GM19452 (cell line): ENCODE measurements at regions not wholly inside any gene's neighbourhood (a gene's known extent, or its start where the extent isn't known, plus 50 kb on each side); places are given as distances from the start of the nearest gene placed in this dataset.

Source experiments
- ATAC-seq: cut with Tn5 transposase; IDR thresholded peaks from one replicate; pipeline ENCODE4 v1.9.1; 2021; ENCODE audit not compliant: unreplicated experiment

DNA sequence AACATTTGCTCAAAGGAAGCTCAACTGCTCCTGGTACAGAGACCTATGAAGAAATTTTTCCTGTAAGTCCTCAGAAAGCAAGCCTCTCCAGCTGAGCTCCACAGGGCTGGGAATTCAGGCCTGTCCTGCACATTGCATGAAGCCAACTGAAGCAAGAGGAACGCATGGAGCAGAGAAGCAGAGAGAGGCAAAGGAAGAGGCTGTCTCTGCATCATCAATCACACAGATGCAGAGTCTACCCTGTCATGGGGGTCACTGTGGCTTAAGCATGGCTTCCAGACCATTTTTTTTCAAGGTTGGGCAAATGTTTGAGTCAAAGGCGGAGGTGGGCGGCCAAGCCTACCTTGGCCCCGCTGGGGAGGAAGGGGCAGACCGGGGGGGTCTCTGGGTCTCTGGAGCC, 110.3 kb upstream of the MSX1 start:
- ATAC-seq: no peak

DNA sequence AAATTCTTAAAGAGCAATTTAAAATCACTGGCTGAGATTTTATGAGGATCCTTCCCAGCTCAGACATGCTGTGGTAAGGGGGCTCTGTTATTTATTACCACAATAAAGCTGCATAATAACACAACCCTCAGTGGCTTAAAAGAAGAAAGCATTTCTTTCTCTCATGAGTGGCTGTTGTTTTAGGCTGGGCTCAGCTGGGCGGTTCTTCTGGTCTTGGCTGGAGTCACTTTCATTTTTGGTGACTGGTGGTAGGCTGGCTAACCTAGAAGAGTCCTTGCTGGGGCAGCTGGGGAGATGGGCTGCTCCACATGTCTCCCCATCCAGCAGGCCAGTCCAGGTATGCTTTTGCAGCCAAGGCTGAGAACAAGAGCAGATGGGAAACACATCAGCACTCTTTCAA, 113.0 kb upstream of the MSX1 start:
- no peak for ATAC-seq

DNA sequence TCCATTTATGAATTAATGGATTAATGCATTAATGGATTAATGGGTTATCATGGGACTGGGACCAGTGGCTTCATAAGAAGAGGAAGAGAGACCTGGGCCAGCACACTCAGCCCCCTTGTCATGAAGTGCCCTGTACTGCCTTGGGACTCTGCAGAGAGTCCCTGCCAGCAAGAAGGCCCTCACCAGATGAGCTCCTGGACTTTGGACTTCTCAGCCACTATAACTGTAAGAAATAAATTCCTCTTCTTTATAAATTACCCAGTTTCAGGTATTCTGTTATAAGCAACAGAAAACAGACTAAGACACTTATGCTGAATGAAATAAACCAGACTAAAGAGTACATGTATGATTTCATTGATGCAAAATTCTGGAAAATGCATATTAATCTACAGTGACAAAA, 119.4 kb upstream of the MSX1 start:
- ATAC-seq: no peak

DNA sequence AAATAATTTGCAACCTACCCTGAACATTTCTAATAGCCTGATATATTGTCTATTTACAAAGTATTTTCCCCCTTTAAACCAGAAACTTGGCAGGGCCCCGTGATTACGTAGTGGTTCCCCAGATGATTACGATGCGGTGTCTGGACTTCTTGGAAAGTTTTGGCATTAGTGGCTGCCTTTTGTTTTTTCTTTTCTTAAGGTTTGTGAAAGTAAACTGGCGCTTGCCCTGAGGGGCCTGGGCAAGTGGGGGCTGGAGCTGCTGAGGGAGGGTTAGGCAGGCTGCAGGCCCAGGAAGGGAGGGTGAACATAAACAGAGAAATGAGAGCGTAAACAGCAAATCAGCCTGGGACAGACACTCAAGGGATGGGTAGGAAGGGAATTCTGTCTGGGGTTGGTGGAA, 123.6 kb upstream of the MSX1 start:
- no peak for ATAC-seq

DNA sequence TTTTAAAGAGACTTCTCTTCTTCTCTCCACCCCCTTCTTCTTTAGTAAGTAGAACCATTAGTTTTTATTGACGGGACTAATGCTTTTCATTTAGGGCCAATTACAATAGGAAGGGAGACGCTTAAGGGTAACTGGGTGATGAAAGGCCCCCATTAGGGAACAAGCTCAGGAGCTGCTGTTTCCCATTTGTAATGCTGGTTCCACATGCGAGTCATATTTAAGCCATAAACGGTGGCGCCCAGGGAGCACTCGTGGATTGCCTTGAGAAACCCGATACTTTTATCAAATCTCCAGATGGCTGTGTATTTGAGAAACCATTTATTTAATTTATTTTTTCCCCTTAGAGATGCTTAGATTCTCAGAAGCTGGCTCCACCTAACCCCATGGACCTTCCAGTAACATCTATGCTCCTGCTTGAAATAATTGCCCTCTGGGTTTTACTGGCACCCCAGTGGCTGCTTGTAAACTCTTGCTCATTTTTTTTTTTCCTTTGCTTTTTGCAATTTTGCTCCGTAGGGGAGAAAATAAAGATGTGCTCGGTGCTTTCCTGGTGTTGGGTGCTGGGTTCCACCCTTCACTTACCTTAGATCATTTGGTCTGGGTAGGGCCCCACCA, 124.2 kb upstream of the MSX1 start:
- ATAC-seq: no peak

DNA sequence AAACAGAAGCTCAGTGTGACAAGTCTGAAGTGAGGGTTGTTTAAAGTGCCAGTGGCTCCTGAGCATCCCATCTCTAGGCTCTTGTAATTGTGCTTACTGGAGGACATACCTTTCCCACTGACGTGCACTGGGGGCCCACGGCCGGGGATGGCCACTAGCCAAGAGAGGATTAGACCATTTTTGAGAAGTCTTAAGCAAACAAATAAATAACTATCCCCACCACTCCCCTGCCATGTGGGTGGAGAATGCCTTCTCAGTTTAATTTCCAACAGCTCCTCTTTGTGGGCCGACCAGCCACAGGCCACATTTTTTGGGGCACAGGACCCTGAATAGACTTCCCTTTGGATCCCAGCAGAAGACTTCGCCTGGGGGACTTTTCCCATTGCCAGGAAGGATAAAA, 125.0 kb upstream of the MSX1 start:
- no peak for ATAC-seq

DNA sequence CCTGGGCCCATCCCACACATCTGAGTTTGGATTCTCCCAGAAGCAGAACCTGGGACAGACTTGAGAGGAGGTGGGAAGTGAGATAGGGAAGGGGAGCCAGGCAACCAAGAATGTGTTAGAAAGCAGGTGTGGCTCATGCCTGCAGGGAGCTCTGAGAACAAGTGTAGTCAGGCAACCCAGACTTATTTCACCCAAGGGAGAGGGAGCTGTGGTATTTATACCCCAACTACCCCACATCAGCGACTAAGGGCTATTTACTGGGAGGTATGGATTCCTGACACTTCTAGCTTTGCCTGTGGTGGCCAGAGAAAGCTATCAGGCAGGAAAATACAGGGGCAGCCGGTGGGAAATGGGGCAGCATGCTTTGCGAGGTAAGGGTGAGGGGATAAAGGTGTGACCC, 125.8 kb upstream of the MSX1 start:
- no peak for ATAC-seq

DNA sequence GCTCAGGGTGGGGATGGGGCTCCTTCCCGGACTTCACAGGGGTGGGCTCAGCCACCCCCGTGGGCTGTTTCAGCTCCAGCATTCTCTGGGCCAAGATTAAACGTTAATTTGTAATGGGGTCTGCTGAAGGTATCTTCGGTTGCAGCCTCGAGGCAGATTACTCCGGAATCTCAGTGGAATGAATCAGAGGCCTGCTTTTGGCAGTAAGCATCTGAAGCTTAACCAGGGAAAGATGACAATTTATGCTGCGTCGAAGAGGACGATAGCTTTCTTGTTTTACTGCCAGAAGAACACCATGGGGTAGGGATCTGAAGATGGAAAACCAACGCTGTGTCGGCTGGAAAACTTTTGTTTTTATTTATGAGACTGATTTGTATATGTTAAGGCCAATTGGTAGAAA, 129.2 kb upstream of the MSX1 start:
- no peak for ATAC-seq

DNA sequence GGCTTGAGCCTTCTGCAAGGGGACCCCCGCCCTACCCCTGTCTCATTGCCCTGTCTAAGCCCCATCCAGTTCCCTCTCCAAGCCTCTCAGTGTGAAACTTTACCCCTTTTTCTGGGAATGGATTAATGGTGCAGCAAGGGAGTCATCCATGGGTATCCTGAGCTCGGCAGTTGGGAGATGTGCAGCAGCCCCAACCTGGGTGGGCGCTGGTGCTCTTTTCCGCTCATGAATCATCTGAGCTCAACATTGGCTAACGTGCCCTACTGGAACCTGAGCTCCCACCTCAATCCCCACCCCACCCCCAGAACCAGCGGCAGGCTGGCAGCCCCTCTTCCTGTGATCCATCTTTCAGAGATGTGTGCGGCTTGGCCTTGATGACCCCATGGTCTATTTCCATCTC, 130.3 kb upstream of the MSX1 start:
- ATAC-seq: no peak

DNA sequence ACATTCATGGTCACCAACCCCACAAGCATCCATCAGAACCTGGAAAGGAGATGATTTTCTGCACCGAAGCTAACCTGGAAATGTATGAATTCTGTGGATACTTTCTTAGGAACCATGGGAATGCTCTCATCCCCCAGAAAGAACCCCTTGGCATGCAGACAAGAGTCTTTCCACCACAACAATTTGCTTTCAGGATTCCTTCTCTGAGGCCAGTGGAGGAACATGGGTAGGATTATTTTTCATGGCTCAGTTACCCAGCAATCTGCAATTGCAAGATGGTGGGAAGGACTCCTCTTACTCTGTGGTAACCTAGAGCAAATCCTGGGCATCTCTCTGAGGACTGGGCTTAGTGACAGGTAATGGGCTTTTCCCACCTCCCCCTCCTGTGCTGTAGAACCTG, 131.9 kb upstream of the MSX1 start:
- no peak for ATAC-seq

DNA sequence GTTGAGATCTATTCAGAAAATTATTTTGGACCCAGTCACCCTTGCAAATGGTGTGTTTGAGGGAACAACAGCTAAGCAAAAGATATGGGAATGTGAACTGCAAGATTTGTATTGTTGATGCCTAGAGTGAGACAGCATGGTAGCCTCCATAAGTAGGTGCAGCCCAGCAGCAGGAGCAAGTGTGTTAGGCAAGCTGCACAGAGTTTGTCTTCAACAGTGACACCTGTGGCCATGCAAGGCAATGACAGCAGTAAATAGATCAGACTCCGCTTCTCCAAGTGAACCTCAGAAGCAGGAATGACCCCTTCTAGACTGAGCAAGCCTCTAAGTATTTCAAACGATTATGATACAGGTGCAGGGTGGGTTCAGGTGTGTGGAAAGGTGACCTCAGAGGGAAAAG, 133.4 kb upstream of the MSX1 start:
- ATAC-seq: no peak

DNA sequence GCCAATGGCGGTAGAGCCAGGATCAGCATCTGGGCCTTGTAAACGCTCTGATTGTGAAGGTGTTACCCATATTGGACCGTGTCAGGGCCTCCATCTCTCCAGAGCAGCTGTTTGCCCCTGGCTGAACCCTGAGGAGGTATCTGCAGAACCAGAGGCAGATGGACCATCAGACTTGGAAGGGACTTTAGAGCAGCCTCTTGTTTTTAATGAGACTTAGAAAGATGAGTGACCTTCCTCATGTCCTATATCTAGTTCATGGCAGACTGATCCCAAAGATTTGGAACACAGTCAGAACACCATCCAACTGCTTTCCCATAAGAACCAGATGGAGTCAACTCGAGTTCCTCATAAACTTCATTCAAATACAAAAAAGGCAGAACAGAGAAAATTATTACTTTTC, 135.1 kb upstream of the MSX1 start:
- ATAC-seq: no peak

DNA sequence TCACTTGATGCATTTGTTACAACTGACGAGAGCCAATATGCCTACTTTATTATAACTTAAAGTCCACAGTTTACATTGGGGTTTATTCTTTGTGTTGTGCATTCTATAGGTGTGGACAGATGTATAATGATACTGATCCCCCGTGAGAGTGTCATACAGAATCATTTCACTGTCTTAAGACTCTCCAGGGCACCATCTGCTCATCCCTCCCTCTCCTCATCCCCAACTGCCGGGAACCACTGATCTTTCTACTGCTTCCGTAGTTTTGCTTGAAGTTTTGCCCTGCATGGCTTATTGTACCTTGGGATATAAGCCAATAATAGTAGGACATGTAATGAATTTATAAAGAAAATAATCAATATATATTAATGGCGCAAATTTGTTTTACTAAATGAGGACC, 137.8 kb upstream of the MSX1 start:
- ATAC-seq: no peak

DNA sequence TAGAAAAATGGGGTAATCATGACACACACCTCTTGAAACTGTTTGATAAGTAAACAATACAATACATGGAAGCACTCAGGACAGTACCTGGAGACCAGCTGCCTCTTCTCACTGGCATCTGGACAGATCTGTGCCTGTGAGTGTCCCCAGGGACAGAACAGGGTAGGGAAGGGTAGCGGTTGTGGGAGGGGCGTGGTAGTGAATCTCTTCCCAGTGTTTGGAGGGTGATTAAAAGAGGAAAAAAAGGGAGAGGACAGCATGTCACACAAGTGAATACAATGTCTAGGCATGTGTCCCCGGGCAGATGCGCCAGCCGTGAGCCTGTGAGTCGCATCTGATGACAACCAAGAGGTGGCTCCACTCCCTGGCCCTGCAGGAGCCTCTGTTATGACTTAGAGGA, 138.8 kb upstream of the MSX1 start:
- no peak for ATAC-seq

DNA sequence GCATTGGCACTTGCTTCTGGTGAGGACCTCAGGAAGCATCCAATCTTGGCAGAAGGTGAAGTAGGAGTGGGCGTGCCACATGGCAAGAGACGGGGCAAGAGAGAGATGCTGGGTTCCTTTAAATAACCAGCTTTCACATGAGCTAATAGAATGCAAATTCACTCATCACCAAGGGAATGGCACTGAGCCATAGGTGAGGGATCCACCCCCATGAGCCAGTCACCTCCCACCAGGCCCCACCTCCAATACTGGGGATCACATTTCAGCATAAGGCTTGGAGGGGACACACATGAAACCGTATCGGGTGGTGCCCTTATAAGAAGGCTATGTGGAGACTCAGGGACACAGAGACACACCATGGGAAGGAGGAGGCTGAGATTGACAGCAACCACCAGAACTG, 140.0 kb upstream of the MSX1 start:
- no peak for ATAC-seq

DNA sequence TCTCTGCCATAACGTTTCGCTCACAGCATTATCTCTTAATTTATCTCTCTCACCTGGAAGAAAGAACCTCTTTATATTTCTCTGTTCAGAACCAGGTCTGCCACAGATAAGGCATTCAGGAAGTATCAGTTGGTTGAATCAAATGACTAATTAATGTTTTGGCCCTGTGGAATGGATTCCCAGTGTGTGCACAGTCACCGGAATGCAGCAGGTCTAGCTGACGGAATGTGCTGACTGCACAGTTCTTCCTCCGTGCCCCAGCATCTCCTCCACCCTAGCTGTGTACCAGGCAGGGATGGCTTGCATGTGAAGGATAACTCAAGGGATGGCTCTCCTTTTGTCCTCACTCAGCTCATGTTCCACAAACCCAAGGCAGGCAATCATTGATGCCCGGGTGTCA, 141.8 kb upstream of the MSX1 start:
- ATAC-seq: no peak

DNA sequence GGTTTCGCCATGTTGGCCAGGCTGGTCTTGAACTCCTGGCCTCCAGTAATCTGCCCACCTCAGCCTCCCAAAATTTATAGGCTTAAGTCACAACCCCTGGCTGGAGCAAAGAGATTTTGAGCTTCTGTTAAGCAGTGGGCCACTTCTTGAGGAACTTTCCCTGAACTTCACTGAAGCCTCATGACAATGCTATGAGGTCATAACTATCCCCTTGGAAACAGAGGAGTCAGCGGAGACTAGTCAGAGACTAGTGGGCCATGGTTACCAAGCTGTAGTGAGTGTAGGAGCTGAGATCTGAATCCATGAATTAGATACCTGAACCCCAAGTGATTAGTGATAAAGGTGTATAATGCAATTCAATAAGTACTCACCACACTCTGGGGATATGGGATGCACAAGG, 145.1 kb upstream of the MSX1 start:
- ATAC-seq: no peak

DNA sequence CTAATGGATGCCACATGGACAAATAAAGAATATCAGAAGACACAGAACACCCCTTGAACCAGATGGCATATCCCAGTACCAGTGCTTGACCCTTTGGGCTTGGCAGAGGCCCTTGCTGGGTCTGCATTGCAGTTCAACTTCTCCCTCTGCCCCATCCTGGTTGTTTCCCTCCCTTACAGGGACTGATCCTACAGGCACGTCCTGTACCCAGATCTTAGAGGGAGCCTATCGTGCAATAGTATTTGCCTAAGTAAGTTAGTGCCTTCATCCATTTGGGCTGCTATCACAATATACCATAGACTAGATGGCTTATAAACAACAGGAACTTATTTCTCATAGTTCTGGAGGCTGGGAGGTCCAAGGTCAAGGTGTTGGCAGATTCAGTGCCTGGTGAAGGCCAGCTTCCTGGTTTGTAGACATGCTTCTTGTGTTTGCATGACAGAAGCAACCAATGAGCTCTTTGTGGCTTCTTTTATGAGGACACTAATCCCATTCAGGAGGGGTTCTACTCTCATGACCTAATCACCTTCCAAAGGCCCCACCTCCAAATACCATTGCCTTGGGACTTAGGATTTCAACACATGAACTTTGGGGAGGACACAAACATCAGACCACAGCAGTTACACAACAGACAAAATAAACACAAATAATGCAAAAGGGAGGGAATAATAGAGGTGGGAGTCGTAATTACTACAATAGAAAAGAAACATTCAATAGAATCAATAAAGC, 146.5 kb upstream of the MSX1 start:
- ATAC-seq: no peak

DNA sequence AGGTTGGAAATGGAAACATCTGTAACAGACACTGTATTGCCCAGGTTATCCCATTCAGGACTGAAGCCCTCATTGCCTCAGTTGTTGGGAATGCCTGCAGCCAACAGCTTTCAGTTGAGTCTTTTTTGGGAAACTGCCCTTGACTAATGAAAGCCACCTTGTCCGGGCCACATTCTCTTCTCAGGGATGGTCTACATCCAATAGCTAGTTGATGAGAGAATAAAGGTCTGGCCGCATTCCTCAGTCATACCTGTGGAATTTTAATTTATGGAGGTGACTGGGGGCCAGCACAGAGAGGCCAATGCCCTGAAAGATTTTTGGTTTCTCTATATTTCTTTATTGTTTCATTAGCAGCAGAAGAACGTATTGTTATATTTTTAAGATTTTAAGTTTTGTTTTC, 147.6 kb upstream of the MSX1 start:
- ATAC-seq: no peak

DNA sequence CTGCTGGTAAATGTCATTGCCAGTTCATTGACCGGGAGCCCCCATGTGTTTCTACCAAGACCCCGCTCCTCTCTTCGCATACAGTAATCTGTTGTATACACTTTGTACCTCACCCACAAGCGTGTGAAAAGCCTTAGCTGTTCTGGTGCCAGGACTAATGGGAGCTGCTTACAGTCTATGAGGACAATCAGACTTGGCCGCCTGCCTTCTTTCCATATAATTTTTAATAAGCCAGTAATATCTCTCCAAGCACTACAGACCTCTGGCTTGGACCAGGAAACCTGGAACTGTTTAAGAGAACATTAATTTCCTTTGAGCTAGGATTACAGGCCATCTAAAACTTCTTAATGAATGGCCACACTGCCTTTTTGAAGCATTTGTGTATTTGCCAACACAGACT, 149.7 kb upstream of the MSX1 start:
- ATAC-seq: no peak

DNA sequence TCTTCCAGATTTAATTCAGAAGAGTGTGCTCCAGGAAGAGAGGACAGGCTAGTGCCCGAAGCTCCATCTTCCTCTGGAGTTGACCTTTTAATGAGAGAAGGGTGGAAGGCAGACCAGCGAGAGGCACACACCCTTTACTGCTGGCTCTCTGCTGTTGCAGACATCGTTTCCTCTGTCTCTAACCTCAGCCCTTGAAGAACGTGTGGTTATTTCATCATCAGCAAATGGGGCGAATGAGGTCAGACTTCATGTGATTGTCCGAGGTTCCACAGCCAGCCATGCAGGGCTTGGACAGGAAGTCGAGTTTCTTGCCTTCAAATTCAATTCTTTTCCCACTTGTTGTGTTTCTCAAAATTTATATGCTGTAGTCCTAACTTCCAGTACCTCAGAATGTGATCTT, 155.2 kb upstream of the MSX1 start:
- ATAC-seq: no peak

DNA sequence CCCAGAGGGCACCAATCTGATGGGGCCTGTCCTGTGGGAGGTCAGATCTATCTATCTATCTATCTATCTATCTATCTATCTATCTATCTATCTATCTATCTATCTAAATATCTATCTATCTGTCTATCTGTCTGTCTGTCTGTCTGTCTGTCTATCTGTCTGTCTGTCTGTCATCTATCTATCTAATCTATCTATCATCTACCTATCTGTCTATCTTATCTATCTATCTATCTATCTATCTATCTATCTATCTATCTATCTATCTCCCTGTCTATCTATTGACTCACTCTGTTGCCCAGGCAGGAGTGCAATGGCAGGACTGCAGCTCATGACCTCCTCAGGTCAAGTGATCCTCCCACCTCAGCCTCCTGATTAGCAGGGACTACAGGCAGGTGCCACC, 155.7 kb upstream of the STX18 start:
- ATAC-seq: no peak

DNA sequence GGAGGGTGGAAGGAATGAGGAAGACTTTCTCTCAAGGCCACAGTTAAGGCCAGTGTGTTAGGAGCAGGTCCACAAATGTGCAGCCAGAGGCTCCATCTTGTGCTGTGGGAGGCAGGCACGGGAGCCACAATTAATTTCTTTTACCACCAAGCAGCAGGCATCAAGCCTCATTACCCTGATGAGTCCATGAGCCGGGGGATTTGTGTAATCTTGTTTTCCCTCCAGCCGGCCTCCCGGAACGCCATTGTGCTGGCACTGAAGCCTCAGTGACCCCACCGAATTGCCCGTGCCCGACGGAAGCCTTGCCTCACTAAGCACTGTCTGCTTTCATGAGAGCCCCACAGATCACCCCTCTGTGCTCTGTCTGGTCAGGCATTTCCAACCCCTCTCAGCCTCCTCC, 154.7 kb upstream of the STX18 start:
- no peak for ATAC-seq
